Common myeloid progenitor, CD34-positive (primary cell): ENCODE measurements at regions not wholly inside any gene's neighbourhood (a gene's known extent, or its start where the extent isn't known, plus 50 kb on each side); places are given as distances from the start of the nearest gene placed in this dataset.

Experiments
- CTCF ChIA-PET: fragments of 350-600 bp; sonication (Branson Sonifier 250); formaldehyde crosslinking; loops from one replicate; lab custom pipeline; 2021; ENCODE audit warnings: antibody characterized with exemption; lab: Charles Lee
- POLR2A ChIA-PET: fragments of 350-600 bp; sonication (Branson Sonifier 250); formaldehyde crosslinking; loops from one replicate; lab custom pipeline; 2021; ENCODE audit warnings: antibody characterized with exemption; lab: Charles Lee
- DNase-seq, 3 donors: peaks; one replicate each; pipeline versions ENCODE4 v3.0.0 to v3.0.0-alpha.2; 2013
- H3K27ac ChIP-seq, 2 experiments: 1 replicate in 1 of 2; 2 replicates in 1 of 2; pipeline ENCODE4 v1.7.0; 2013; ENCODE audit warnings: inconsistent platforms in 2 of 2, low read length in 2 of 2, mild to moderate bottlenecking in 2 of 2, low read depth in 1 of 2, moderate library complexity in 1 of 2; ENCODE audit not compliant: severe bottlenecking in 2 of 2, insufficient read depth in 1 of 2, poor library complexity in 1 of 2
- H3K27me3 ChIP-seq, 5 experiments: replicated peaks in 2 of 5; 1 replicate in 3 of 5; 2 replicates in 2 of 5; pipeline versions ENCODE4 v1.6.1 to v1.7.0; 2013; ENCODE audit warnings: low read length in 4 of 5, mild to moderate bottlenecking in 2 of 5, moderate library complexity in 2 of 5, inconsistent platforms in 1 of 5; ENCODE audit not compliant: insufficient read depth in 5 of 5, control insufficient read depth in 4 of 5
- H3K36me3 ChIP-seq, 4 experiments: 1 replicate in 2 of 4; 2 replicates in 2 of 4; pipeline versions ENCODE4 v1.6.1 to v1.7.0; 2013; ENCODE audit warnings: low read length in 3 of 4, control low read depth in 1 of 4, mild to moderate bottlenecking in 1 of 4; ENCODE audit not compliant: control insufficient read depth in 4 of 4, insufficient read depth in 4 of 4
- H3K4me1 ChIP-seq, 4 experiments: 1 replicate in 3 of 4; 2 replicates in 1 of 4; pipeline versions ENCODE4 v1.6.1 to v1.7.1; 2013; ENCODE audit warnings: low read length in 3 of 4, mild to moderate bottlenecking in 3 of 4, control low read depth in 1 of 4, inconsistent platforms in 1 of 4, moderate library complexity in 1 of 4; ENCODE audit not compliant: control insufficient read depth in 4 of 4, insufficient read depth in 4 of 4; ENCODE audit errors: control extremely low read depth in 1 of 4
- H3K4me3 ChIP-seq, 7 experiments: 1 replicate in 4 of 7; 2 replicates in 3 of 7; pipeline versions ENCODE4 v1.5.1 to v1.7.0; 2013; ENCODE audit warnings: mild to moderate bottlenecking in 7 of 7, low read length in 6 of 7, moderate library complexity in 6 of 7, inconsistent platforms in 2 of 7, low read depth in 2 of 7, control low read depth in 1 of 7; ENCODE audit not compliant: insufficient read depth in 4 of 7, control insufficient read depth in 1 of 7; ENCODE audit errors: extremely low read depth in 1 of 7
- H3K9me3 ChIP-seq, 5 experiments: 1 replicate in 4 of 5; 2 replicates in 1 of 5; pipeline versions ENCODE4 v1.6.1 to v1.7.1; 2013; ENCODE audit warnings: low read length in 4 of 5, mild to moderate bottlenecking in 2 of 5, inconsistent platforms in 1 of 5, low read depth in 1 of 5, moderate library complexity in 1 of 5; ENCODE audit not compliant: control insufficient read depth in 4 of 5, insufficient read depth in 2 of 5; ENCODE audit errors: control extremely low read depth in 1 of 5
- WGBS: methylation state at CpG from one replicate; pipeline ENCODE4 v1.1.5; 2013; ENCODE audit not compliant: insufficient coverage; 5-methylcytosine and 5-hydroxymethylcytosine counted together

DNA sequence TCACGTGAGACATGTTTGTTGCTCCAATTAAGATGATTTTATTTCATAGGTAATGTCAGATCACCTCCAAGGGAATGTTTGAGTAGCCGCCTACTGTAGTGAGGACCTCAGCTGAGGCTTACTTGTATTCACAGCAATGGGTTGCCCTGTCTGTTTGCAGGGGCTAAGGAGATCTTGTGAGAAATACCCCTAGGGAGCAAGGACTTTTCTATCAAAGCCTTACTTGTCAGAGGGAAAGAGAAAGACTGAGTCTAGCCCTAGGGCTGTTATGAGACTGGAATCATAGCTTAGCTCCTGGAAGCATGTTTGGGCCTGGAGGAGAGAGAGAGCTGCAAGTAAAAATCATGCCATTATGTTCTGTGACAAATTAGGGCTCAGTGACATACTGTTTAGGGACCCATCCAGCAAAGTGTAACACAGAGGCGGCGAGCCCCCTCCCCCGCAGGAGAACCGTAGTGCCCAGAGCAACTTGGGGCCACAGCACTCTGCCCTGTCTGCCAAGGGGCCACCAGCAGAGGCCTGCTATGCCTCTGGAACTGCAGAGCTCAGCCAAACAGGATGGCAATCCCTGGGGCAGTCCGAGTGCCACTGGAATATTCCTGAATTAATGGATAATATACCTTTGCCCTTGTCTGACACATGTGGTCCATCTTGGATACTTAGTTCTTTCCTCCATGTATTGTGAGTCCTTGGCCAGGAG is 178.8 kb downstream of the DACT1 start:
- H3K9me3 ChIP-seq: peaks cover 0 to 3% (median 0%) of the 10 kb centered on the region in 5 experiments
- no peak for DNase-seq
- H3K27me3 ChIP-seq: no peaks in the 10 kb centered on the region
- ChIA-PET CTCF (no interaction called here), POLR2A (interaction anchor here (0.6 kb wide), 1 partner anchor 20 kb away, joined by 3 read pairs; no protein-coding TSS in a partner anchor)
- H3K27ac ChIP-seq: no peak overlapping the region
- WGBS: 98% methylated on average over 6 of the region's 7 CpGs
- H3K36me3 ChIP-seq: no peaks in the 10 kb centered on the region
- no peaks in the 10 kb centered on the region for H3K4me1 ChIP-seq
- no peak overlapping the region for H3K4me3 ChIP-seq

DNA sequence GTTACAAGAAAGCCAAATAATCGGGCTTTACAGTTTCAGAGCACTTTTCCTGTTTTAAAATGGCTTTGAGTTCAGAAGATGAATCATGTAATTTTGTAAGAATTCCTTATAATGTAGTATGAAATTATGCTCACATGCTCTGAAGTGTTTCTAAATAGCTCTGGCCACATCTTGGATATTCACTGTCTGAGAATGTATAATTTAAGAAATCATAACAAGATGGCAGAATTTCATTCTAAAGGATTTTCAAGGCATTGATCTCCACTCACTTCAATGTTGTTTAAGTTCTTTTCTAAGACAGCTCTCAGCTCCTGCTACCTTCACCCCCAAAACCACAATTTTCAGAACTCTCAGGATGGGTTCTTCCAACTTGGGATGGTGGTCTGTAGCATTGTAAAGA is 180.1 kb downstream of the DACT1 start:
- CTCF ChIA-PET: no interaction called here
- no peaks in the 10 kb centered on the region for H3K27me3 ChIP-seq
- no peaks in the 10 kb centered on the region for H3K4me1 ChIP-seq
- DNase-seq: no peak
- H3K4me3 ChIP-seq: no peak overlapping the region
- H3K36me3 ChIP-seq: no peaks in the 10 kb centered on the region
- WGBS: no CpG with 5 or more reads among the region's 1 CpG
- H3K27ac ChIP-seq: no peak overlapping the region
- POLR2A ChIA-PET: no interaction called here
- H3K9me3 ChIP-seq: peaks cover 0 to 3% (median 0%) of the 10 kb centered on the region in 5 experiments

DNA sequence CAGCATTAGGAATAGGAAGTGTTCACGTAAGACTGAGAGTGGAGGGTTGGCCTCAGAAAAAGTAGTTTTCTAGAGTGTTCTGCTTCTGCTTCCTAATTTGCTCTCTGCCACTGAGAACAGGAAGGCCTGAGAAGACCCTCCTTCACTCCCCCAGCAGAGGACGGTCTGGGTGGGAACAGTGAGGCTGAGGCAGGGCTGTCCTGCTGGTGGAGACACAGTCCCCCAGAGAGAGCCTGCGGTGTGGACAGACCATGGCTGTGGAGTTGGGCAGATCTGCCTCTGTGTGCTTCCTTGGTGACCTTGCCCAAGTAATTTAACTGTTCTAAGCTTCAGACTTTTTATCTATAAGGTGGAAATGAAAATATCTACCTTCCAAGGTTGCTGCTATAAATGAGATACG is 182.3 kb downstream of the DACT1 start:
- Histone ChIP-seq H3K36me3 (no peaks in the 10 kb centered on the region), H3K27ac (no peak overlapping the region), H3K9me3 (no peaks in the 10 kb centered on the region), H3K4me1 (no peaks in the 10 kb centered on the region), H3K27me3 (no peaks in the 10 kb centered on the region), H3K4me3 (no peak overlapping the region)
- DNase-seq: no peak
- WGBS: 100% methylated on average over 3 of the region's 4 CpGs
- POLR2A ChIA-PET: no interaction called here
- CTCF ChIA-PET: no interaction called here

DNA sequence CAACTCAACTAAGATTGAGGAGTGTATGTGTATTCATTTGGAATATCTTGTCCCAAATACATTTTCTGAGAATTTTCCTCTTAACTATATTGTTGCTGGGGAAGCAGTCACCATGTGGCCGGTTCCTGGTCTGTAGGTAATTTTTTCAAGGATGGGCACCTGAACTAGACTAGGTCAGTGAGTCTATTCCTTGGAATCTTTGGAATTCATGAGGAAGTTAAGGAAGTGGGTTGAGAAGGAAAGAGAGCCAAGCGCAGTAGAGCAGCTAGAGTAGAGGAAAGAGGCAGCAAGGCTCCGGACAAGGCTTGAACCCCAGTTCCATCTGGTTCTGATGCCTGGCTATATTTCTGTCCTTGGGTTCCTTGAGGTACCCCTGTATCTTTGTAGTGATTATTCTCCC is 183.7 kb downstream of the DACT1 start:
- Histone ChIP-seq H3K27me3 (no peaks in the 10 kb centered on the region), H3K4me1 (no peaks in the 10 kb centered on the region), H3K4me3 (no peak overlapping the region), H3K36me3 (no peaks in the 10 kb centered on the region), H3K9me3 (no peaks in the 10 kb centered on the region), H3K27ac (no peak overlapping the region)
- POLR2A ChIA-PET: interaction anchor here (0.6 kb wide), 1 partner anchor 67 kb away, joined by 3 read pairs; no protein-coding TSS in a partner anchor
- CTCF ChIA-PET: no interaction called here
- DNase-seq: no peak
- 100% methylated on average over 3 of the region's 3 CpGs for WGBS

DNA sequence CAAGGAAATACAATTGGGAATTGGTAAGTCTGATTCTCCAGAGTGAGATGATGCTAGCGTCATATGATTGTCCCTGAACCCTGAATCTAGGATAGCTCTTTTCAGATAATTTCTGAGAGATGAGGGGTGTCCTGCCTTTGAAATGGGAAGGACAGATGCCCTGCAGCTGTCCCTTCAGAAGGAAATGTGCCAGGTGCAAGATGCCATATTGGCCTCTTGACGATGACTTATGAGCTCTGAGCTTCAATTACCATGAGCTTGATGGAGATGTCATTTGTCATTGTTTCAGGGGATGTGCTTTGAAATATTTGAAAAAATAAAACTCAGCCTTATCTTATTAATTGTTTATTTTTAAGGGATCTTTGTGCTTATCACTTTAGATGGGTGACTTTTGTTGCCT is 185.1 kb downstream of the DACT1 start:
- H3K4me3 ChIP-seq: no peak overlapping the region
- WGBS: 100% methylated on average over 1 of the region's 2 CpGs
- ChIA-PET CTCF (interaction anchor here (0.7 to 1.2 kb wide), 2 partner anchors 11 kb away, joined by 3 read pairs; no protein-coding TSS in a partner anchor), POLR2A (no interaction called here)
- H3K9me3 ChIP-seq: peaks cover 0 to 4% (median 3%) of the 10 kb centered on the region in 5 experiments
- no peaks in the 10 kb centered on the region for H3K36me3 ChIP-seq
- H3K4me1 ChIP-seq: no peaks in the 10 kb centered on the region
- H3K27ac ChIP-seq: no peak overlapping the region
- no peak for DNase-seq
- no peaks in the 10 kb centered on the region for H3K27me3 ChIP-seq

DNA sequence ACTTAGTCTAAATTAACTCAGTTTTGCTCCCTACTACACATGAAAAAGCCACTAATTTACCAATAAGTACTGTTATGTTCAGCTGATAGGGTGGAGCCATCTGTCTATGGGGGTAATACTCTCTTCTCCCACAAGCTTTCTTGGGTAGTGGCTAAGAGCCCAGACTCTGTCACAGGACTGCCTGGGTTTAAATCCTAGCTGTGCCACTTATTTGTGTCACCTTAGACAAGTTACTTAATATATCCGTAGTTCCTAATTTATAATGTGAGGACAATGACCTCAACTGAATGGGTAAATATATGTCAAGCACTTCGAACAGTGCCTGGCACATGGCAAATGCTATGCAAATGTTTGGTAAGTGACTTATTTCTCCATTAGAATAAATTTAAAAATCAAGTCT is 185.6 kb downstream of the DACT1 start:
- POLR2A ChIA-PET: no interaction called here
- H3K4me3 ChIP-seq: no peak overlapping the region
- H3K36me3 ChIP-seq: no peaks in the 10 kb centered on the region
- peaks cover 0 to 4% (median 3%) of the 10 kb centered on the region in 5 experiments for H3K9me3 ChIP-seq
- WGBS: 100% methylated on average over 1 of the region's 2 CpGs
- CTCF ChIA-PET: interaction anchor here (1.2 kb wide), 1 partner anchor 10 kb away, joined by 3 read pairs; no protein-coding TSS in a partner anchor
- H3K4me1 ChIP-seq: no peaks in the 10 kb centered on the region
- no peaks in the 10 kb centered on the region for H3K27me3 ChIP-seq
- no peak for DNase-seq
- H3K27ac ChIP-seq: no peak overlapping the region

DNA sequence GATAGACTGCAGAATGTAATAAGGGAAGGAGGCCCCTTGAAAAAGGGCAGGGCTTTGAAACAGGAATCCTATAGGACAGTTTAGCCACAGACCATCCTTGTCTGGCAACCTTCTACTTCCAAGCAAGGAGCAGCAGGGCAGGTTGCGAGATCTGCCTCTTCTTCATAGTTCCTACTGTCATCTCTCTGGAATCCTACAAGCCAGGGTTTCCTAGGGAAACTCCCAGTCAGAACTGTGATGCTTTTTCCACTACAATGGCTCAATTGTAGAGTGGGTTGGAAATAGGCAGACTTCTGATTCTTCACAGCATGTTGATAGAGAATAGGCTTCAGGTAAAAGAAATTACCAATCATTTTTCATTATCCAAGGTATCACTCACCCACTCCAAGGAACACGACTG is 186.3 kb downstream of the DACT1 start:
- ChIA-PET POLR2A (no interaction called here), CTCF (no interaction called here)
- DNase-seq: no peak
- WGBS: no CpG with 5 or more reads among the region's 2 CpGs
- H3K36me3 ChIP-seq: no peaks in the 10 kb centered on the region
- no peak overlapping the region for H3K27ac ChIP-seq
- H3K27me3 ChIP-seq: no peaks in the 10 kb centered on the region
- no peaks in the 10 kb centered on the region for H3K4me1 ChIP-seq
- peaks cover 0 to 4% (median 3%) of the 10 kb centered on the region in 5 experiments for H3K9me3 ChIP-seq
- no peak overlapping the region for H3K4me3 ChIP-seq
